BE2C (cell line): ENCODE measurements at regions not wholly inside any gene's neighbourhood (a gene's known extent, or its start where the extent isn't known, plus 50 kb on each side); places are given as distances from the start of the nearest gene placed in this dataset.

ENCODE experiments used
- DNase-seq: peaks from one replicate; pipeline ENCODE4 v3.0.0-alpha.2; 2020
- H3K27me3 ChIP-seq: fragments of 250-450 bp; sonication (Bioruptor Pico); 2 replicates; pipeline ENCODE4 v1.5.1; 2020; ENCODE audit warnings: mild to moderate bottlenecking
- H3K36me3 ChIP-seq: fragments of 250-450 bp; sonication (Bioruptor Pico); 2 replicates; pipeline ENCODE4 v1.5.1; 2020; ENCODE audit warnings: mild to moderate bottlenecking
- H3K4me1 ChIP-seq: fragments of 250-450 bp; sonication (Bioruptor Pico); 2 replicates; pipeline ENCODE4 v1.5.1; 2020
- H3K4me3 ChIP-seq: 2 replicates; pipeline ENCODE4 v1.5.1; 2011; ENCODE audit warnings: low read depth, low read length
- H3K9me3 ChIP-seq: fragments of 250-450 bp; sonication (Bioruptor Pico); 2 replicates; pipeline ENCODE4 v1.5.1; 2020
- TF ChIP-seq, protein P1 (sequence below): IDR thresholded peaks from 2 replicates; pipeline ENCODE4 v1.5.1; 2012; ENCODE audit warnings: mild to moderate bottlenecking, low read depth, low read length

- H3K4me1 ChIP-seq: no peaks in the 10 kb centered on the region
- DNase-seq: no peak
- H3K4me3 ChIP-seq: no peak overlapping the region
- TF ChIP-seq, protein P1, sequence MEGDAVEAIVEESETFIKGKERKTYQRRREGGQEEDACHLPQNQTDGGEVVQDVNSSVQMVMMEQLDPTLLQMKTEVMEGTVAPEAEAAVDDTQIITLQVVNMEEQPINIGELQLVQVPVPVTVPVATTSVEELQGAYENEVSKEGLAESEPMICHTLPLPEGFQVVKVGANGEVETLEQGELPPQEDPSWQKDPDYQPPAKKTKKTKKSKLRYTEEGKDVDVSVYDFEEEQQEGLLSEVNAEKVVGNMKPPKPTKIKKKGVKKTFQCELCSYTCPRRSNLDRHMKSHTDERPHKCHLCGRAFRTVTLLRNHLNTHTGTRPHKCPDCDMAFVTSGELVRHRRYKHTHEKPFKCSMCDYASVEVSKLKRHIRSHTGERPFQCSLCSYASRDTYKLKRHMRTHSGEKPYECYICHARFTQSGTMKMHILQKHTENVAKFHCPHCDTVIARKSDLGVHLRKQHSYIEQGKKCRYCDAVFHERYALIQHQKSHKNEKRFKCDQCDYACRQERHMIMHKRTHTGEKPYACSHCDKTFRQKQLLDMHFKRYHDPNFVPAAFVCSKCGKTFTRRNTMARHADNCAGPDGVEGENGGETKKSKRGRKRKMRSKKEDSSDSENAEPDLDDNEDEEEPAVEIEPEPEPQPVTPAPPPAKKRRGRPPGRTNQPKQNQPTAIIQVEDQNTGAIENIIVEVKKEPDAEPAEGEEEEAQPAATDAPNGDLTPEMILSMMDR: no peak
- H3K27me3 ChIP-seq: no peaks in the 10 kb centered on the region
- H3K9me3 ChIP-seq: no peaks in the 10 kb centered on the region
- H3K36me3 ChIP-seq: no peaks in the 10 kb centered on the region
Observed at GRCh38 chr7:93830141-93830925, 60.2 kb downstream of the TFPI2 start.

- H3K9me3 ChIP-seq: no peaks in the 10 kb centered on the region
- H3K36me3 ChIP-seq: no peaks in the 10 kb centered on the region
- no peak overlapping the region for H3K4me3 ChIP-seq
- no peaks in the 10 kb centered on the region for H3K27me3 ChIP-seq
- H3K4me1 ChIP-seq: no peaks in the 10 kb centered on the region
- TF ChIP-seq, protein P1: no peak
- DNase-seq: no peak
Observed at GRCh38 chr7:93828260-93828659, 62.3 kb downstream of the TFPI2 start.

- Histone ChIP-seq H3K4me3 (no peak overlapping the region), H3K4me1 (no peaks in the 10 kb centered on the region), H3K36me3 (no peaks in the 10 kb centered on the region), H3K27me3 (no peaks in the 10 kb centered on the region), H3K9me3 (no peaks in the 10 kb centered on the region)
- TF ChIP-seq, protein P1: no peak
- no peak for DNase-seq
Observed at GRCh38 chr7:93823621-93824020, 66.9 kb downstream of the TFPI2 start.

DNA sequence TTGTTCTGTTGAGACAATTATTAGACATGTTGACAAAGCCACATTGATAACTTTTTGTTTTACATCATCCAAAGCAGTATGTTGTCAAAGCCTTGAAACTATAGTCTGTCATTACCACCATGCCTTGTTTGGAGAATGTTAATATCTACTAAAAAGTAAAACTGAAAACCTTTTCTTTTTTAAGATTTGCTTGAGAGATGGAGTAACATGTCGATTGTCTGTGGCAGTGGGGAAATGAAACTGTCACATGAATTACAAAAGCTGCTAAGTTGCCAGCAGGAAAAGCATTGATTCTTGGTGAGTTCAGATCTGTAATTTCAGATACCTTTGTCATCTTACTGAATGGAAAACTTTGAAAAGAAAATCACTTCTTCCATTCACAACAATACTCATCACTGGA is 69.1 kb downstream of the TFPI2 start:
- no peaks in the 10 kb centered on the region for H3K9me3 ChIP-seq
- no peaks in the 10 kb centered on the region for H3K27me3 ChIP-seq
- DNase-seq: no peak
- H3K36me3 ChIP-seq: no peaks in the 10 kb centered on the region
- no peak overlapping the region for H3K4me3 ChIP-seq
- TF ChIP-seq, protein P1: no peak
- no peaks in the 10 kb centered on the region for H3K4me1 ChIP-seq

DNA sequence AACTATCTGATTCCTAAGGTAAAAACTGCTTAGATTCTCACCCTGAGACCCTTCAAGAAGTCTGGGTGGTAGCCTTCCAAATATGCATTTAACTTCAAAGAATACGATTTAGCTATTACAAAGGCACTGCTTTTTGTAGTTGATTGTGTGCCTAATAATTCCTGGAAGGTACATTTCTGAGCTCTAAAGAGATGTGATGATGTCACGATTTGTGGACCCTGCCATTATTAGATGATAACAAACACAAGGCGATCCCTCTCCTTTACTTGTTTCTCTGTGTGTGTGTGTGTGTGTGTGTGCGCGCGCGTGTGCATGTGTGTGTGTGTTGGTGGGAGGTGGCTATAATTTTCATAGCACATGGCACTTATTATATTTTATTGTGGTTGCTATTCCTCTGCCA is 70.9 kb downstream of the TFPI2 start:
- TF ChIP-seq, protein P1: no peak
- Histone ChIP-seq H3K9me3 (no peaks in the 10 kb centered on the region), H3K27me3 (no peaks in the 10 kb centered on the region), H3K4me3 (no peak overlapping the region), H3K4me1 (no peaks in the 10 kb centered on the region), H3K36me3 (no peaks in the 10 kb centered on the region)
- DNase-seq: no peak

GRCh38 chr7:93817526-93817925 is 73.0 kb downstream of the TFPI2 start:
- no peaks in the 10 kb centered on the region for H3K9me3 ChIP-seq
- H3K36me3 ChIP-seq: no peaks in the 10 kb centered on the region
- H3K4me3 ChIP-seq: no peak overlapping the region
- TF ChIP-seq, protein P1: no peak
- H3K27me3 ChIP-seq: no peaks in the 10 kb centered on the region
- no peak for DNase-seq
- no peaks in the 10 kb centered on the region for H3K4me1 ChIP-seq
